Transverse colon (tissue), 4 donors: ENCODE measurements at regions not wholly inside any gene's neighbourhood (a gene's known extent, or its start where the extent isn't known, plus 50 kb on each side); places are given as distances from the start of the nearest gene placed in this dataset.

Source experiments
- EP300 ChIP-seq: sonication (generic); formaldehyde crosslinking; IDR thresholded peaks from one replicate; pipeline ENCODE4 v1.6.1; 2017; ENCODE audit warnings: antibody characterized with exemption, low read depth
- POLR2A ChIP-seq: fragments of 450-650 bp; IDR thresholded peaks from one replicate; pipeline ENCODE4 v1.6.1; 2016; ENCODE audit warnings: antibody characterized with exemption, mild to moderate bottlenecking, moderate library complexity
- POLR2AphosphoS5 ChIP-seq, 3 donors: sonication (generic); formaldehyde crosslinking; IDR thresholded peaks; one replicate each; pipeline ENCODE4 v1.6.1; 2016; ENCODE audit warnings: antibody characterized with exemption in 3 of 3
- TF ChIP-seq, protein P1 (sequence below), 5 experiments: fragments of 200-600 bp in 3 of 5; fragments of 450-650 bp in 2 of 5; sonication (generic) in 3 of 5; IDR thresholded peaks; 1 replicate in 2 of 5; 2 replicates in 3 of 5; pipeline ENCODE4 v1.5.1; 2016 to 2017; ENCODE audit warnings: antibody characterized with exemption in 5 of 5, inconsistent platforms in 3 of 5, mild to moderate bottlenecking in 2 of 5, moderate library complexity in 1 of 5

DNA sequence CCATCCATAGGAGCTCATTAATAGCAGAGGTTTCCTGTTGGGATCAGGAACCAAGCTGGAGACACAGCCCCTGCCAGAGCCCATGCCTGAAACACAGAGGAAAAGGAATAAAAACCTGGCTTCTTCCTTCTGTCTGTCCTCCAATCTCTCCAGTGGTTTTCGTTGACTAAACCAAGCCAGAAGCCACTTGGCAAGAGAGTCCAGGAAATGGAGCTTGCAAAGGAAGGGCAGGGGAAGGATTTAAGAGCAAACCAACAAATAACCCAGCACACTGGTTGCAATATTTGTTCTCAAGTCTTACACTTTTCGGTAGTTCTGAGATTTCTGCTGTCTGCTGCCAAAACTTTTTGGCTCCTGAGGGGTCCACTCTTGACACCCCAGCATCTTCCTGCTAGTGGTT, 137.0 kb upstream of the BMP2 start:
- TF ChIP-seq, protein P1, sequence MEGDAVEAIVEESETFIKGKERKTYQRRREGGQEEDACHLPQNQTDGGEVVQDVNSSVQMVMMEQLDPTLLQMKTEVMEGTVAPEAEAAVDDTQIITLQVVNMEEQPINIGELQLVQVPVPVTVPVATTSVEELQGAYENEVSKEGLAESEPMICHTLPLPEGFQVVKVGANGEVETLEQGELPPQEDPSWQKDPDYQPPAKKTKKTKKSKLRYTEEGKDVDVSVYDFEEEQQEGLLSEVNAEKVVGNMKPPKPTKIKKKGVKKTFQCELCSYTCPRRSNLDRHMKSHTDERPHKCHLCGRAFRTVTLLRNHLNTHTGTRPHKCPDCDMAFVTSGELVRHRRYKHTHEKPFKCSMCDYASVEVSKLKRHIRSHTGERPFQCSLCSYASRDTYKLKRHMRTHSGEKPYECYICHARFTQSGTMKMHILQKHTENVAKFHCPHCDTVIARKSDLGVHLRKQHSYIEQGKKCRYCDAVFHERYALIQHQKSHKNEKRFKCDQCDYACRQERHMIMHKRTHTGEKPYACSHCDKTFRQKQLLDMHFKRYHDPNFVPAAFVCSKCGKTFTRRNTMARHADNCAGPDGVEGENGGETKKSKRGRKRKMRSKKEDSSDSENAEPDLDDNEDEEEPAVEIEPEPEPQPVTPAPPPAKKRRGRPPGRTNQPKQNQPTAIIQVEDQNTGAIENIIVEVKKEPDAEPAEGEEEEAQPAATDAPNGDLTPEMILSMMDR (IDR thresholded peaks at IDR 0.05), result no peak
- TF ChIP-seq POLR2AphosphoS5 (IDR thresholded peaks at IDR 0.05), result no peak
- TF ChIP-seq POLR2A, result no peak
- TF ChIP-seq EP300, result no peak
